OCI-LY7 (cell line): ENCODE measurements at regions not wholly inside any gene's neighbourhood (a gene's known extent, or its start where the extent isn't known, plus 50 kb on each side); places are given as distances from the start of the nearest gene placed in this dataset.

Experiments
- BruUV-seq: library from RNA; stranded (reverse); fragments of 400-500 nt; replicated peaks from 2 replicates; lab custom pipeline; 2021; lab: Mats Ljungman, UMichigan
- CTCF ChIA-PET: fragments of 300-600 bp; sonication (Branson Sonifier 250); formaldehyde crosslinking; loops from one replicate; lab custom pipeline; 2022; ENCODE audit warnings: antibody characterized with exemption; ENCODE audit not compliant: unreplicated experiment; lab: Charles Lee
- POLR2A ChIA-PET: fragments of 300-600 bp; sonication (Branson Sonifier 250); formaldehyde crosslinking; loops from one replicate; lab custom pipeline; 2022; ENCODE audit warnings: antibody characterized with exemption; lab: Charles Lee
- DNase-seq: peaks from one replicate; pipeline ENCODE4 v3.0.0-alpha.2; 2015; ENCODE audit warnings: low spot score
- H2AFZ ChIP-seq: fragments of 200-600 bp; sonication (generic), shearing (Covaris generic); 2 replicates; pipeline ENCODE4 v1.6.1; 2014; ENCODE audit warnings: mild to moderate bottlenecking, antibody characterized with exemption, low read length, moderate library complexity
- H3K27ac ChIP-seq: fragments of 200-600 bp; sonication (generic); 2 replicates; pipeline ENCODE4 v1.5.1; 2014; ENCODE audit warnings: mixed run types, low read depth, mild to moderate bottlenecking, moderate library complexity, low read length, inconsistent platforms; ENCODE audit not compliant: poor library complexity, severe bottlenecking
- H3K36me3 ChIP-seq: fragments of 200-600 bp; sonication (generic); 2 replicates; pipeline ENCODE4 v1.6.1; 2014; ENCODE audit warnings: mild to moderate bottlenecking, antibody characterized with exemption, low read length, moderate library complexity, mixed read lengths; ENCODE audit not compliant: insufficient read depth
- H3K4me1 ChIP-seq: fragments of 200-600 bp; sonication (generic); 2 replicates; pipeline ENCODE4 v1.5.1; 2014; ENCODE audit warnings: mild to moderate bottlenecking, low read length; ENCODE audit not compliant: insufficient read depth, poor library complexity, severe bottlenecking
- H3K4me2 ChIP-seq: fragments of 200-600 bp; sonication (generic); 2 replicates; pipeline ENCODE4 v1.6.1; 2014; ENCODE audit warnings: mild to moderate bottlenecking, low read length
- H3K4me3 ChIP-seq: fragments of 200-600 bp; sonication (generic); 2 replicates; pipeline ENCODE4 v1.5.1; 2014; ENCODE audit warnings: mild to moderate bottlenecking, low read depth, low read length; ENCODE audit not compliant: poor library complexity, severe bottlenecking
- H3K79me2 ChIP-seq: fragments of 200-600 bp; sonication (generic); 2 replicates; pipeline ENCODE4 v1.6.1; 2016; ENCODE audit warnings: low read depth, mild to moderate bottlenecking, low read length, moderate library complexity, mixed read lengths; ENCODE audit not compliant: insufficient read depth
- H3K9me2 ChIP-seq: fragments of 200-600 bp; sonication (generic); 2 replicates; pipeline ENCODE4 v1.6.1; 2016; ENCODE audit warnings: mild to moderate bottlenecking, low read length, mixed read lengths; ENCODE audit not compliant: insufficient read depth
- H3K9me3 ChIP-seq: fragments of 200-600 bp; sonication (generic); 2 replicates; pipeline ENCODE4 v1.6.1; 2014; ENCODE audit warnings: mild to moderate bottlenecking, mixed run types, low read length, mixed read lengths
- H4K20me1 ChIP-seq: fragments of 200-600 bp; sonication (generic); 2 replicates; pipeline ENCODE4 v1.6.1; 2014; ENCODE audit warnings: mild to moderate bottlenecking, antibody characterized with exemption, low read length, moderate library complexity, mixed read lengths; ENCODE audit not compliant: insufficient read depth
- CTCF ChIP-seq: fragments of 200-600 bp; sonication (generic); conservative IDR thresholded peaks from 2 replicates; pipeline ENCODE4 v1.5.1; 2014; ENCODE audit warnings: mild to moderate bottlenecking, antibody characterized with exemption, low read length, moderate library complexity, mixed read lengths
- EZH2phosphoT487 ChIP-seq: fragments of 200-600 bp; sonication (generic); IDR thresholded peaks from 2 replicates; pipeline ENCODE4 v1.6.1; 2018; ENCODE audit warnings: low read depth, borderline replicate concordance, mild to moderate bottlenecking, mixed run types, antibody characterized with exemption, low read length, moderate library complexity, mixed read lengths
- intact Hi-C: fragments of 100-400 bp; cut with micrococcal nuclease; formaldehyde crosslinking; loops from one replicate; pipeline ENCODE4 v1.10.0; 2022; ENCODE audit not compliant: unreplicated experiment

DNA sequence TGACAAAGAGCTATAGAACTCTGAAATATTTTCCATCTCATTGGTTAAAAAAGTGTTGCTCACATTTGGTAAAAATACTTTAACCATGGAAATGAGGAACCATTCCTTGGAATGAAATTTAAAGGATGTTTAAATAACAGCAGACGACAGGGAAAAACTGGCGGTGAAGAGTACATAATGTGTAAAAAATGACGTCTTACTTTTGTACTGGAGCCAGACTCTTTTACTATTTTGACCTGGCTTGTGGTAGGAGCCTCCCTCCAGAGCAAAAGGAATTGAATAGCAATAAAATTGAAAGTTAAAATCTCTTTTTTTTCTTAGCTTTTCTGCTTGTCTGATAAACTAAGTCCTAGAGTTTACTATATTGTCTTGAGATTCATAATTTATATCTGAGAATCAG, 426.2 kb upstream of the KLHL1 start:
- BruUV-seq: no TSS peak
- ChIA-PET CTCF (no interaction called here), POLR2A (no interaction called here)
- Histone ChIP-seq H3K4me2 (no peak overlapping the region), H3K27ac (no peak overlapping the region), H4K20me1 (no peaks in the 10 kb centered on the region), H3K4me3 (no peak overlapping the region), H2AFZ (no peak overlapping the region), H3K36me3 (no peaks in the 10 kb centered on the region), H3K79me2 (no peaks in the 10 kb centered on the region), H3K4me1 (no peaks in the 10 kb centered on the region), H3K9me3 (no peaks in the 10 kb centered on the region), H3K9me2 (no peaks in the 10 kb centered on the region)
- no peak for DNase-seq
- intact Hi-C loops: no loop called here
- no peak for TF ChIP-seq CTCF
- no peak for TF ChIP-seq EZH2phosphoT487

- H3K36me3 ChIP-seq: no peaks in the 10 kb centered on the region
- H3K4me3 ChIP-seq: no peak overlapping the region
- ChIA-PET CTCF (no interaction called here), POLR2A (interaction anchor here (0.6 kb wide), 1 partner anchor 432 kb away, joined by 3 read pairs; no protein-coding TSS in a partner anchor)
- H3K4me2 ChIP-seq: no peak overlapping the region
- BruUV-seq: no TSS peak
- H3K9me2 ChIP-seq: no peaks in the 10 kb centered on the region
- H3K9me3 ChIP-seq: no peaks in the 10 kb centered on the region
- DNase-seq: no peak
- no peaks in the 10 kb centered on the region for H4K20me1 ChIP-seq
- TF ChIP-seq CTCF (no peak), EZH2phosphoT487 (no peak)
- intact Hi-C loops: no loop called here
- no peaks in the 10 kb centered on the region for H3K79me2 ChIP-seq
- no peak overlapping the region for H2AFZ ChIP-seq
- no peaks in the 10 kb centered on the region for H3K4me1 ChIP-seq
- H3K27ac ChIP-seq: no peak overlapping the region
Measured at GRCh38 chr13:70529652-70530051, 421.4 kb upstream of the KLHL1 start.

GRCh38 chr13:70527599-70527998, 419.3 kb upstream of the KLHL1 start:
- Histone ChIP-seq H4K20me1 (no peaks in the 10 kb centered on the region), H3K36me3 (no peaks in the 10 kb centered on the region), H3K4me2 (no peak overlapping the region), H3K9me3 (no peaks in the 10 kb centered on the region), H3K4me3 (no peak overlapping the region), H3K9me2 (no peaks in the 10 kb centered on the region), H3K27ac (no peak overlapping the region), H2AFZ (no peak overlapping the region), H3K79me2 (no peaks in the 10 kb centered on the region), H3K4me1 (no peaks in the 10 kb centered on the region)
- TF ChIP-seq CTCF (no peak), EZH2phosphoT487 (no peak)
- intact Hi-C loops: no loop called here
- ChIA-PET POLR2A (no interaction called here), CTCF (no interaction called here)
- no TSS peak for BruUV-seq
- no peak for DNase-seq
